ENCODE measurements at regions not wholly inside any gene's neighbourhood (a gene's known extent, or its start where the extent isn't known, plus 50 kb on each side); places are given as distances from the start of the nearest gene placed in this dataset.

- Histone ChIP-seq H3K27ac (ENCODE audit: extremely low read length, insufficient read depth, low read length) (no peak overlapping the region), H4K20me1 (ENCODE audit: insufficient read depth, low read length) (no peaks in the 10 kb centered on the region), H3K9ac (ENCODE audit: insufficient read depth, low read depth, low read length) (no peak overlapping the region), H3K36me3 (replicated peaks in 1 of 2; ENCODE audit: control insufficient read depth in 1 of 2, insufficient read depth in 2 of 2, low read length in 2 of 2) (no peaks in the 10 kb centered on the region), H3K4me3 (replicated peaks in 1 of 3; ENCODE audit: insufficient read depth in 1 of 3, low read depth in 2 of 3, low read length in 3 of 3) (no peak overlapping the region), H3K27me3 (ENCODE audit: control insufficient read depth in 1 of 2, insufficient read depth in 2 of 2, low read length in 2 of 2) (no peaks in the 10 kb centered on the region; a peak in 1 of 5 replicates), H2AFZ (ENCODE audit: low read length) (no peak overlapping the region), H3K4me2 (ENCODE audit: low read depth, low read length) (no peak overlapping the region), H3K4me1 (ENCODE audit: insufficient read depth, low read length) (no peaks in the 10 kb centered on the region), H3K79me2 (ENCODE audit: insufficient read depth, low read length) (no peaks in the 10 kb centered on the region), H3K9me3 (ENCODE audit: low read length) (peaks cover 26% of the 10 kb centered on the region)
- FAIRE-seq (no peak), ATAC-seq (no peak), DNase-seq (ENCODE audit: low spot score) (no peak)
- WGBS (ENCODE audit: low lambda C conversion rate), result 3% methylated on average over 2 of the region's 2 CpGs
- BruUV-seq (replicated peaks), result no TSS peak
- intact Hi-C loops (cut with micrococcal nuclease; ENCODE audit: unreplicated experiment), result no loop called here
- in situ Hi-C loops (cut with HindIII; ENCODE audit: extremely low pct_ligation_motif_present, low pct_unique_long_range_greater_than_20kb), result no loop called here
- POLR2A ChIA-PET, result no interaction called here
- CTCF ChIA-PET (ENCODE audit: low intra/inter-chr PET ratio, low total read pairs), result no interaction called here
- TF ChIP-seq GPBP1L1 (CRISPR knock-in tag; IDR thresholded peaks at IDR 0.05), result no peak
- no peak for TF ChIP-seq NCOA2 (CRISPR knock-in tag; IDR thresholded peaks at IDR 0.05)
- TF ChIP-seq ZBTB40 (IDR thresholded peaks at IDR 0.05), result no peak
- no peak for TF ChIP-seq ZBTB40 (CRISPR knock-in tag; IDR thresholded peaks at IDR 0.05)
- TF ChIP-seq NFAT5 (CRISPR knock-in tag; IDR thresholded peaks at IDR 0.05), result no peak
- no peak for TF ChIP-seq HNRNPUL1 (IDR thresholded peaks at IDR 0.05; ENCODE audit: low read depth, low read length)
- no peak for TF ChIP-seq YEATS4 (CRISPR knock-in tag; IDR thresholded peaks at IDR 0.05; ENCODE audit: borderline replicate concordance)
- TF ChIP-seq ZNF703 (CRISPR knock-in tag; IDR thresholded peaks at IDR 0.05; ENCODE audit: borderline replicate concordance), result no peak
Observed at GRCh38 chr12:33734871-33735270, 287.4 kb upstream of the ALG10 start.

Data from HepG2 (cell line).